A549 (cell line): ENCODE measurements at regions not wholly inside any gene's neighbourhood (a gene's known extent, or its start where the extent isn't known, plus 50 kb on each side); places are given as distances from the start of the nearest gene placed in this dataset.

Source experiments
- ATAC-seq, 2 experiments: fragments of 200-7000 bp in 1 of 2; fragments of >200 bp in 1 of 2; cut with Nextera tagmentation in 1 of 2; cut with Tn5 transposase in 1 of 2; 3 replicates each; pipeline versions ENCODE4 v1.8.0 to v1.9.1; 2018 to 2020; ENCODE audit warnings: mild to moderate bottlenecking in 1 of 2, moderate library complexity in 1 of 2
- CTCF ChIA-PET: fragments of 300-600 bp; sonication (Branson Sonifier 250); formaldehyde crosslinking; extraction: SDS; loops from one replicate; lab custom pipeline; 2021; ENCODE audit warnings: antibody characterized with exemption, inconsistent platforms; lab: Yijun Ruan, JAX
- POLR2A ChIA-PET: fragments of 350-600 bp; formaldehyde crosslinking; extraction: SDS; loops from one replicate; lab custom pipeline; 2021; ENCODE audit warnings: antibody characterized with exemption, inconsistent platforms; lab: Yijun Ruan, JAX
- DNase-seq, 2 experiments: peaks; one replicate each; pipeline versions ENCODE4 v3.0.0 to v3.0.0-alpha.2; 2011 to 2016; ENCODE audit warnings: low read depth in 1 of 2, low spot score in 1 of 2
- FAIRE-seq: peaks from 2 replicates; lab custom pipeline; 2011; peaks lifted over from hg19 to GRCh38; lab: Jason Lieb, UNC
- H3K27ac ChIP-seq, 2 experiments: fragments of >200 bp; sonication (Bioruptor Twin); formaldehyde crosslinking; 3 replicates each; pipeline ENCODE4 v1.5.1; 2016 to 2017
- H3K4me1 ChIP-seq: fragments of >200 bp; sonication (Bioruptor Twin); formaldehyde crosslinking; 3 replicates; pipeline ENCODE4 v1.6.1; 2016
- H3K4me2 ChIP-seq: fragments of >200 bp; sonication (Bioruptor Twin); formaldehyde crosslinking; 3 replicates; pipeline ENCODE4 v1.6.1; 2016
- H3K4me3 ChIP-seq: fragments of >200 bp; sonication (Bioruptor Twin); formaldehyde crosslinking; 3 replicates; pipeline ENCODE4 v1.5.1; 2016
- H3K9me3 ChIP-seq: fragments of >200 bp; sonication (Bioruptor Twin); formaldehyde crosslinking; 3 replicates; pipeline ENCODE4 v1.6.1; 2016
- BHLHE40 ChIP-seq: IDR thresholded peaks from 2 replicates; pipeline ENCODE4 v1.6.1; 2012; ENCODE audit warnings: low read depth, low read length, inconsistent platforms
- CBX2 ChIP-seq: fragments of 200-600 bp; sonication (generic); IDR thresholded peaks from 2 replicates; pipeline ENCODE4 v1.6.1; 2016; ENCODE audit warnings: low read depth, mild to moderate bottlenecking, borderline replicate concordance
- CEBPB ChIP-seq, 2 experiments: fragments of >200 bp in 1 of 2; sonication (Bioruptor Twin) in 1 of 2; formaldehyde crosslinking in 1 of 2; IDR thresholded peaks; 2 replicates each; pipeline ENCODE4 v1.6.1; 2012 to 2016
- CHD4 ChIP-seq: fragments of 200-600 bp; sonication (generic); IDR thresholded peaks from 2 replicates; pipeline ENCODE4 v1.6.1; 2016; ENCODE audit warnings: antibody characterized with exemption, mild to moderate bottlenecking, borderline replicate concordance
- CTCF ChIP-seq: fragments of >200 bp; sonication (Bioruptor Twin); formaldehyde crosslinking; IDR thresholded peaks from 3 replicates; pipeline ENCODE4 v1.5.1; 2016
- EP300 ChIP-seq, 2 experiments: fragments of >200 bp; sonication (Bioruptor Twin); formaldehyde crosslinking; IDR thresholded peaks; 2 replicates in 1 of 2; 3 replicates in 1 of 2; pipeline ENCODE4 v1.6.1; 2016 to 2017
- ESRRA ChIP-seq: fragments of 150-350 bp; IDR thresholded peaks from 2 replicates; pipeline ENCODE4 v1.6.1; 2014; ENCODE audit warnings: mild to moderate bottlenecking, low read length, borderline replicate concordance
- FOSL2 ChIP-seq, 2 experiments: fragments of 450-650 bp in 1 of 2; fragments of >200 bp in 1 of 2; sonication (Bioruptor Twin) in 1 of 2; formaldehyde crosslinking; IDR thresholded peaks; 2 replicates each; pipeline versions ENCODE4 v1.5.0 to v1.6.1; 2016 to 2020; ENCODE audit warnings: mild to moderate bottlenecking in 1 of 2, moderate library complexity in 1 of 2
- HDAC2 ChIP-seq: fragments of 200-600 bp; sonication (generic); IDR thresholded peaks from 2 replicates; pipeline ENCODE4 v1.6.1; 2016
- HES2 ChIP-seq: fragments of >200 bp; sonication (Bioruptor Twin); formaldehyde crosslinking; IDR thresholded peaks from 2 replicates; pipeline ENCODE4 v1.6.1; 2016
- HEYL ChIP-seq: fragments of 250-450 bp; sonication (Bioruptor Pico); IDR thresholded peaks from 2 replicates; pipeline ENCODE4 v1.8.0; 2021; ENCODE audit warnings: mild to moderate bottlenecking, moderate library complexity
- HOXB13 ChIP-seq: fragments of 250-450 bp; sonication (Bioruptor Pico); IDR thresholded peaks from 2 replicates; pipeline ENCODE4 v1.5.0; 2020; ENCODE audit warnings: low read depth, mild to moderate bottlenecking, moderate library complexity
- JUNB ChIP-seq: fragments of >200 bp; sonication (Bioruptor Twin); formaldehyde crosslinking; IDR thresholded peaks from 2 replicates; pipeline ENCODE4 v1.6.1; 2016
- KDM5A ChIP-seq: fragments of 200-600 bp; sonication (generic); IDR thresholded peaks from 2 replicates; pipeline ENCODE4 v1.6.1; 2016; ENCODE audit warnings: antibody characterized with exemption, mild to moderate bottlenecking
- MAX ChIP-seq: IDR thresholded peaks from 2 replicates; pipeline ENCODE4 v1.6.1; 2012
- MYC ChIP-seq: IDR thresholded peaks from 2 replicates; pipeline ENCODE4 v1.6.1; 2012; ENCODE audit warnings: mild to moderate bottlenecking, inconsistent platforms, low read length, improper control_type of control experiment, borderline replicate concordance
- NFE2L2 ChIP-seq: fragments of 150-350 bp; conservative IDR thresholded peaks from 2 replicates; pipeline ENCODE4 v1.6.1; 2014; ENCODE audit warnings: low read length
- NPAS2 ChIP-seq: fragments of 250-450 bp; sonication (Bioruptor Pico); IDR thresholded peaks from 2 replicates; pipeline ENCODE4 v1.8.0; 2022; ENCODE audit warnings: mild to moderate bottlenecking, moderate library complexity, borderline replicate concordance
- NR3C1 ChIP-seq: fragments of >200 bp; sonication (Bioruptor Twin); formaldehyde crosslinking; IDR thresholded peaks from 3 replicates; pipeline ENCODE4 v1.6.1; 2017
- PHF8 ChIP-seq: fragments of 200-600 bp; sonication (generic); IDR thresholded peaks from 2 replicates; pipeline ENCODE4 v1.6.1; 2016; ENCODE audit warnings: low read depth, mild to moderate bottlenecking, antibody characterized with exemption, moderate library complexity, borderline replicate concordance
- POLR2A ChIP-seq: IDR thresholded peaks from 2 replicates; pipeline ENCODE4 v1.6.1; 2012; ENCODE audit warnings: mild to moderate bottlenecking, low read length
- RAD21 ChIP-seq, 2 experiments: fragments of >200 bp in 1 of 2; sonication (Bioruptor Twin) in 1 of 2; formaldehyde crosslinking in 1 of 2; IDR thresholded peaks in 1 of 2; conservative IDR thresholded peaks in 1 of 2; 2 replicates in 1 of 2; 3 replicates in 1 of 2; pipeline ENCODE4 v1.6.1; 2012 to 2018; ENCODE audit warnings: inconsistent platforms in 1 of 2
- RARB ChIP-seq: fragments of 250-450 bp; sonication (Bioruptor Pico); IDR thresholded peaks from 2 replicates; pipeline ENCODE4 v1.8.0; 2021; ENCODE audit warnings: mild to moderate bottlenecking, moderate library complexity
- RNF2 ChIP-seq: fragments of 200-600 bp; sonication (generic); IDR thresholded peaks from 2 replicates; pipeline ENCODE4 v1.6.1; 2016; ENCODE audit warnings: low read depth, mild to moderate bottlenecking, antibody characterized with exemption, moderate library complexity, borderline replicate concordance
- SMC3 ChIP-seq: fragments of >200 bp; sonication (Bioruptor Twin); formaldehyde crosslinking; IDR thresholded peaks from 3 replicates; pipeline ENCODE4 v1.6.1; 2018; ENCODE audit warnings: inconsistent platforms
- SREBF2 ChIP-seq: fragments of 450-650 bp; IDR thresholded peaks from 2 replicates; pipeline ENCODE4 v1.6.1; 2014; ENCODE audit warnings: mild to moderate bottlenecking, moderate library complexity
- TFCP2L1 ChIP-seq: fragments of 250-450 bp; sonication (Bioruptor Pico); IDR thresholded peaks from 2 replicates; pipeline ENCODE4 v1.5.0; 2021; ENCODE audit warnings: mild to moderate bottlenecking
- TP53 ChIP-seq: fragments of 250-450 bp; sonication (Bioruptor Pico); IDR thresholded peaks from 2 replicates; pipeline ENCODE4 v1.5.0; 2021; ENCODE audit warnings: mild to moderate bottlenecking, moderate library complexity
- ZFP36 ChIP-seq: fragments of 450-650 bp; IDR thresholded peaks from 2 replicates; pipeline ENCODE4 v1.6.1; 2014; ENCODE audit warnings: borderline replicate concordance; ENCODE audit not compliant: partially characterized antibody
- WGBS: methylation state at CpG from one replicate; pipeline ENCODE4 v1.1.6; 2017; ENCODE audit errors: missing lambda C conversion rate; 5-methylcytosine and 5-hydroxymethylcytosine counted together
- TF ChIP-seq, protein P1 (sequence below): fragments of 150-350 bp; IDR thresholded peaks from 2 replicates; pipeline ENCODE4 v1.6.1; 2014; ENCODE audit warnings: low read depth, mild to moderate bottlenecking, low read length
- TF ChIP-seq, protein P2 (sequence below): fragments of 450-650 bp; IDR thresholded peaks from 2 replicates; pipeline ENCODE4 v1.6.1; 2014; ENCODE audit warnings: antibody characterized with exemption

GRCh38 chr15:95558916-95559315 lies 771.6 kb upstream of the NR2F2 start:
- POLR2A ChIA-PET: no interaction called here
- CTCF ChIA-PET: no interaction called here
- DNase-seq (no peak), FAIRE-seq (peak; percentile 49), ATAC-seq (no peak)
- Histone ChIP-seq H3K4me2 (no peak overlapping the region; the same call in 2 of the 3 replicates), H3K9me3 (peaks cover 8% of the 10 kb centered on the region; the same call in 1 of the 3 replicates), H3K4me1 (peaks cover 30% of the 10 kb centered on the region), H3K4me3 (no peak overlapping the region), H3K27ac (peak overlapping the region; percentile 58 to 80; a peak in 5 of 6 replicates)
- TF ChIP-seq JUNB: no peak
- no peak for TF ChIP-seq ZFP36
- no peak for TF ChIP-seq HDAC2
- TF ChIP-seq RARB (CRISPR knock-in tag): no peak
- no peak for TF ChIP-seq NPAS2
- no peak for TF ChIP-seq TP53 (CRISPR knock-in tag)
- TF ChIP-seq, protein P1, sequence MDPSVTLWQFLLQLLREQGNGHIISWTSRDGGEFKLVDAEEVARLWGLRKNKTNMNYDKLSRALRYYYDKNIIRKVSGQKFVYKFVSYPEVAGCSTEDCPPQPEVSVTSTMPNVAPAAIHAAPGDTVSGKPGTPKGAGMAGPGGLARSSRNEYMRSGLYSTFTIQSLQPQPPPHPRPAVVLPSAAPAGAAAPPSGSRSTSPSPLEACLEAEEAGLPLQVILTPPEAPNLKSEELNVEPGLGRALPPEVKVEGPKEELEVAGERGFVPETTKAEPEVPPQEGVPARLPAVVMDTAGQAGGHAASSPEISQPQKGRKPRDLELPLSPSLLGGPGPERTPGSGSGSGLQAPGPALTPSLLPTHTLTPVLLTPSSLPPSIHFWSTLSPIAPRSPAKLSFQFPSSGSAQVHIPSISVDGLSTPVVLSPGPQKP: no peak
- TF ChIP-seq, protein P2, sequence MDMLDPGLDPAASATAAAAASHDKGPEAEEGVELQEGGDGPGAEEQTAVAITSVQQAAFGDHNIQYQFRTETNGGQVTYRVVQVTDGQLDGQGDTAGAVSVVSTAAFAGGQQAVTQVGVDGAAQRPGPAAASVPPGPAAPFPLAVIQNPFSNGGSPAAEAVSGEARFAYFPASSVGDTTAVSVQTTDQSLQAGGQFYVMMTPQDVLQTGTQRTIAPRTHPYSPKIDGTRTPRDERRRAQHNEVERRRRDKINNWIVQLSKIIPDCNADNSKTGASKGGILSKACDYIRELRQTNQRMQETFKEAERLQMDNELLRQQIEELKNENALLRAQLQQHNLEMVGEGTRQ: no peak
- TF ChIP-seq HEYL (CRISPR knock-in tag): no peak
- no peak for TF ChIP-seq CTCF
- TF ChIP-seq CBX2: no peak
- TF ChIP-seq RAD21 (conservative IDR thresholded peaks at IDR 0.05 in 1 of 2, IDR thresholded peaks at IDR 0.05 in 1 of 2): no peak
- TF ChIP-seq EP300 (IDR thresholded peaks at IDR 0.05): no peak
- no peak for TF ChIP-seq SMC3
- 66% methylated on average over 2 of the region's 2 CpGs for WGBS

DNA sequence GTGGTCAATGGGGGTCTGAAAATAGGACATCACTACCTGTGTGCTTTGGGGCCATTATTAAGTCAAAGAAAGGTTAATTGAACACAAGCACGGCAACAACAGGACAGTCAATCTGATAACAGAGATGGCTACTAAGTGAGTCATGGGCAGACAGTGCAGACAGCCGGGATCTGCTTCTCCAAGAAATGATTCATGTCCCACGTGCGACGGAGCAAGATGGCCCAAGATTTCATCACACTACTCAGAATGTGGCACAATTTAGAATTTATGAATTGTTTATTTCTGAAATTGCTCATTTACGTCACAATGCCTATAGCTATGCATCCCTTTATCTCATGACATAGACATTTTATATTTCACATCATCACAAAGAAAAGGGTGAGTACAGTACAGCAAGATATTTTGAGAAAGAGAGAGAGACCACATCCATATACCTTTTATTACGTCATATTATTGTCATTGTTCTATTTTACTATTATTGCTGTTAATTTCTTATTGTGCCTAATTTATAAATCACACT lies 770.6 kb upstream of the NR2F2 start:
- FAIRE-seq: peak; percentile 83
- H3K27ac ChIP-seq: peak overlapping the region; percentile 58 to 80
- TF ChIP-seq RARB (CRISPR knock-in tag) (no peak), MYC (peak; percentile 70; the same call in 1 of the 2 replicates), FOSL2 (IDR thresholded peaks at IDR 0.05) (peak; percentile 88), FOSL2 (CRISPR knock-in tag; IDR thresholded peaks at IDR 0.05) (peak; percentile 93), PHF8 (no peak), BHLHE40 (peak; percentile 73), RNF2 (no peak), SREBF2 (no peak), CEBPB (IDR thresholded peaks at IDR 0.05) (peak; percentile 76 to 90), POLR2A (no peak), EP300 (IDR thresholded peaks at IDR 0.05) (peak; percentile 48 to 60; a peak in 2 of 5 replicates), TFCP2L1 (no peak), NFE2L2 (no peak), MAX (peak; percentile 94), CHD4 (no peak), NR3C1 (no peak), JUNB (peak; percentile 88), SMC3 (no peak), HOXB13 (no peak), ESRRA (no peak), KDM5A (no peak), CTCF (no peak), HES2 (peak; percentile 58; the same call in 1 of the 2 replicates)
- TF ChIP-seq, protein P2: peak; percentile 48

More for the DNA sequence above, 770.6 kb upstream of the NR2F2 start:
- Histone ChIP-seq H3K4me2 (peak overlapping the region; percentile 48), H3K4me3 (no peak overlapping the region), H3K9me3 (peaks cover 8% of the 10 kb centered on the region; the same call in 1 of the 3 replicates), H3K4me1 (peaks cover 30% of the 10 kb centered on the region)
- ChIA-PET POLR2A (no interaction called here), CTCF (no interaction called here)
- peak; percentile 27 to 85 for DNase-seq
- ATAC-seq: peak; percentile 89 to 95
- 17% methylated on average over 7 of the region's 7 CpGs for WGBS
